ENCODE measurements at regions not wholly inside any gene's neighbourhood (a gene's known extent, or its start where the extent isn't known, plus 50 kb on each side); places are given as distances from the start of the nearest gene placed in this dataset.
"Not testable (repeated sequence)": the region's sequence is repeated elsewhere in the genome, so short reads cannot be mapped to it uniquely, and the experiment has no call there.

GRCh38 chr1:193884848-193885558 is 698.6 kb upstream of the B3GALT2 start:
- TF ChIP-seq CTCF (IDR thresholded peaks at IDR 0.05; ENCODE audit: low read length) (no peak), EZH2 (IDR thresholded peaks at IDR 0.05; ENCODE audit: borderline replicate concordance, low read length) (no peak)
- Histone ChIP-seq H3K9me2 (ENCODE audit: low read depth, low read length) (no peaks in the 10 kb centered on the region), H3K4me3 (ENCODE audit: low read depth, low read length, poor library complexity, severe bottlenecking) (no peak overlapping the region), H3K4me1 (ENCODE audit: insufficient read depth, low read length, severe bottlenecking) (no peaks in the 10 kb centered on the region), H3K36me3 (ENCODE audit: insufficient read depth, low read length) (no peaks in the 10 kb centered on the region), H2AFZ (ENCODE audit: low read length) (no peak overlapping the region), H3K27me3 (ENCODE audit: insufficient read depth, low read length) (no peaks in the 10 kb centered on the region), H3K27ac (ENCODE audit: low read depth, low read length, poor library complexity, severe bottlenecking) (no peak overlapping the region), H3K79me2 (ENCODE audit: insufficient read depth, low read length) (no peaks in the 10 kb centered on the region), H3F3A (ENCODE audit: insufficient read depth, low read length) (no peaks in the 10 kb centered on the region), H3K9ac (ENCODE audit: low read length) (no peak overlapping the region), H3K4me2 (ENCODE audit: low read length) (no peak overlapping the region), H3K9me3 (ENCODE audit: low read length) (no peaks in the 10 kb centered on the region), H4K20me1 (ENCODE audit: insufficient read depth, low read length) (no peaks in the 10 kb centered on the region)

GRCh38 chr1:193877920-193878319 is 691.5 kb upstream of the B3GALT2 start:
- H4K20me1 ChIP-seq (ENCODE audit: insufficient read depth, low read length); H3K4me2 ChIP-seq (ENCODE audit: low read length); H3K27me3 ChIP-seq (ENCODE audit: insufficient read depth, low read length); H3K9me3 ChIP-seq (ENCODE audit: low read length); H3K36me3 ChIP-seq (ENCODE audit: insufficient read depth, low read length); H3K4me3 ChIP-seq (ENCODE audit: low read depth, low read length, poor library complexity, severe bottlenecking); H3K9me2 ChIP-seq (ENCODE audit: low read depth, low read length); H3F3A ChIP-seq (ENCODE audit: insufficient read depth, low read length); H3K4me1 ChIP-seq (ENCODE audit: insufficient read depth, low read length, severe bottlenecking); H3K9ac ChIP-seq (ENCODE audit: low read length); H2AFZ ChIP-seq (ENCODE audit: low read length); H3K79me2 ChIP-seq (ENCODE audit: insufficient read depth, low read length); H3K27ac ChIP-seq (ENCODE audit: low read depth, low read length, poor library complexity, severe bottlenecking): not testable (repeated sequence)

GRCh38 chr1:193868425-193868824 is 682.0 kb upstream of the B3GALT2 start:
- Histone ChIP-seq H3K27me3 (ENCODE audit: insufficient read depth, low read length) (no peaks in the 10 kb centered on the region), H3K9me2 (ENCODE audit: low read depth, low read length) (no peaks in the 10 kb centered on the region), H3K9ac (ENCODE audit: low read length) (no peak overlapping the region), H3K4me2 (ENCODE audit: low read length) (no peak overlapping the region), H3K4me3 (ENCODE audit: low read depth, low read length, poor library complexity, severe bottlenecking) (no peak overlapping the region), H3K27ac (ENCODE audit: low read depth, low read length, poor library complexity, severe bottlenecking) (no peak overlapping the region), H3K36me3 (ENCODE audit: insufficient read depth, low read length) (no peaks in the 10 kb centered on the region), H3K79me2 (ENCODE audit: insufficient read depth, low read length) (no peaks in the 10 kb centered on the region), H3K9me3 (ENCODE audit: low read length) (no peaks in the 10 kb centered on the region), H3F3A (ENCODE audit: insufficient read depth, low read length) (no peaks in the 10 kb centered on the region), H3K4me1 (ENCODE audit: insufficient read depth, low read length, severe bottlenecking) (no peaks in the 10 kb centered on the region), H4K20me1 (ENCODE audit: insufficient read depth, low read length) (no peaks in the 10 kb centered on the region), H2AFZ (ENCODE audit: low read length) (no peak overlapping the region)
- TF ChIP-seq EZH2 (IDR thresholded peaks at IDR 0.05; ENCODE audit: borderline replicate concordance, low read length) (no peak), CTCF (IDR thresholded peaks at IDR 0.05; ENCODE audit: low read length) (no peak)

- Histone ChIP-seq H3K4me3 (ENCODE audit: low read depth, low read length, poor library complexity, severe bottlenecking) (no peak overlapping the region), H3K4me1 (ENCODE audit: insufficient read depth, low read length, severe bottlenecking) (peaks cover 18% of the 10 kb centered on the region), H3K9me2 (ENCODE audit: low read depth, low read length) (no peaks in the 10 kb centered on the region), H3K4me2 (ENCODE audit: low read length) (no peak overlapping the region), H3K9me3 (ENCODE audit: low read length) (peaks cover 3% of the 10 kb centered on the region; the same call in 1 of the 2 replicates), H4K20me1 (ENCODE audit: insufficient read depth, low read length) (no peaks in the 10 kb centered on the region), H3K79me2 (ENCODE audit: insufficient read depth, low read length) (no peaks in the 10 kb centered on the region), H3K27ac (ENCODE audit: low read depth, low read length, poor library complexity, severe bottlenecking) (no peak overlapping the region), H3K27me3 (ENCODE audit: insufficient read depth, low read length) (no peaks in the 10 kb centered on the region), H3K9ac (ENCODE audit: low read length) (no peak overlapping the region), H3F3A (ENCODE audit: insufficient read depth, low read length) (no peaks in the 10 kb centered on the region), H3K36me3 (ENCODE audit: insufficient read depth, low read length) (no peaks in the 10 kb centered on the region), H2AFZ (ENCODE audit: low read length) (no peak overlapping the region)
- TF ChIP-seq EZH2 (IDR thresholded peaks at IDR 0.05; ENCODE audit: borderline replicate concordance, low read length) (no peak), CTCF (IDR thresholded peaks at IDR 0.05; ENCODE audit: low read length) (no peak)
Observed at GRCh38 chr1:193856261-193856660, 669.8 kb upstream of the B3GALT2 start.
